Activated CD8-positive, alpha-beta memory T cell treated with anti-CD3 and anti-CD28 coated beads for 24 hours (primary cell): ENCODE measurements at regions not wholly inside any gene's neighbourhood (a gene's known extent, or its start where the extent isn't known, plus 50 kb on each side); places are given as distances from the start of the nearest gene placed in this dataset.
"Not testable (repeated sequence)": the region's sequence is repeated elsewhere in the genome, so short reads cannot be mapped to it uniquely, and the experiment has no call there.

Source experiments
- DNase-seq: peaks from one replicate; pipeline ENCODE4 v3.0.0-alpha.2; 2020

- not testable (repeated sequence) for DNase-seq
These were observed 150.0 kb downstream of the AVL9 start for GRCh38 chr7:32645255-32645654.

GRCh38 chr7:32643194-32643593 is 147.9 kb downstream of the AVL9 start:
- no peak for DNase-seq

- no peak for DNase-seq
These were observed 143.8 kb downstream of the AVL9 start for GRCh38 chr7:32639122-32639521.

GRCh38 chr7:32638479-32639121 is 143.3 kb downstream of the AVL9 start:
- DNase-seq, result not testable (repeated sequence)
